GM20000 (cell line): ENCODE measurements at regions not wholly inside any gene's neighbourhood (a gene's known extent, or its start where the extent isn't known, plus 50 kb on each side); places are given as distances from the start of the nearest gene placed in this dataset.

Experiments
- DNase-seq: peaks from one replicate; pipeline ENCODE4 v3.0.0; 2012; ENCODE audit warnings: low spot score
- TF ChIP-seq, protein P1 (sequence below): IDR thresholded peaks from 2 replicates; pipeline ENCODE4 v1.5.1; 2012; ENCODE audit warnings: mild to moderate bottlenecking, control low read depth; ENCODE audit errors: extremely low read depth, missing control alignments

- TF ChIP-seq, protein P1, sequence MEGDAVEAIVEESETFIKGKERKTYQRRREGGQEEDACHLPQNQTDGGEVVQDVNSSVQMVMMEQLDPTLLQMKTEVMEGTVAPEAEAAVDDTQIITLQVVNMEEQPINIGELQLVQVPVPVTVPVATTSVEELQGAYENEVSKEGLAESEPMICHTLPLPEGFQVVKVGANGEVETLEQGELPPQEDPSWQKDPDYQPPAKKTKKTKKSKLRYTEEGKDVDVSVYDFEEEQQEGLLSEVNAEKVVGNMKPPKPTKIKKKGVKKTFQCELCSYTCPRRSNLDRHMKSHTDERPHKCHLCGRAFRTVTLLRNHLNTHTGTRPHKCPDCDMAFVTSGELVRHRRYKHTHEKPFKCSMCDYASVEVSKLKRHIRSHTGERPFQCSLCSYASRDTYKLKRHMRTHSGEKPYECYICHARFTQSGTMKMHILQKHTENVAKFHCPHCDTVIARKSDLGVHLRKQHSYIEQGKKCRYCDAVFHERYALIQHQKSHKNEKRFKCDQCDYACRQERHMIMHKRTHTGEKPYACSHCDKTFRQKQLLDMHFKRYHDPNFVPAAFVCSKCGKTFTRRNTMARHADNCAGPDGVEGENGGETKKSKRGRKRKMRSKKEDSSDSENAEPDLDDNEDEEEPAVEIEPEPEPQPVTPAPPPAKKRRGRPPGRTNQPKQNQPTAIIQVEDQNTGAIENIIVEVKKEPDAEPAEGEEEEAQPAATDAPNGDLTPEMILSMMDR: no peak
Observed at GRCh38 chr1:30403061-30403645, 320.2 kb downstream of the MATN1 start.

GRCh38 chr1:30402031-30402430 is 321.4 kb downstream of the MATN1 start:
- TF ChIP-seq, protein P1: no peak
- no peak for DNase-seq

More at GRCh38 chr1:30403061-30403645, 320.2 kb downstream of the MATN1 start:
- DNase-seq: no peak

- TF ChIP-seq, protein P1: no peak
- DNase-seq: no peak
Observed at GRCh38 chr1:30400507-30400906, 322.9 kb downstream of the MATN1 start.

DNA sequence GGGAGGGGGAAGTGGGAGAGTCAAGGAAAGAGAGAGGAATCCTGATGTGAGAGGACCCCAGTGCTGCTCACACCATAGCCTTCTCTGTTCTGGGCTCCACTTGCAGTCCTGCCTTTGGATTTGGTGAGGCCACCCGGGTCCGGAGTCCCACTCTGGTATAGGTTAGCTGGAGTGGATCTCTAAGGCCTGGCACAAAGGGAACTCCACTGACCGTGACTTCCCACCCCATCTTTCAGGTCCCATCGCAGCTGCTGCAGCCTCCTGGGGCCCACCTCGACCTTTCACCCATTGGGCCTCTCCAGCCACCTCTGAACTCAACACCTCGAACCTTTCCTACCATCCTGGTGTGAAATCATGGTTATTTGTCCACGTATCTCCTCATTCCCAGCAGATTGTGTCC is 324.4 kb downstream of the MATN1 start:
- TF ChIP-seq, protein P1: no peak
- no peak for DNase-seq

DNA sequence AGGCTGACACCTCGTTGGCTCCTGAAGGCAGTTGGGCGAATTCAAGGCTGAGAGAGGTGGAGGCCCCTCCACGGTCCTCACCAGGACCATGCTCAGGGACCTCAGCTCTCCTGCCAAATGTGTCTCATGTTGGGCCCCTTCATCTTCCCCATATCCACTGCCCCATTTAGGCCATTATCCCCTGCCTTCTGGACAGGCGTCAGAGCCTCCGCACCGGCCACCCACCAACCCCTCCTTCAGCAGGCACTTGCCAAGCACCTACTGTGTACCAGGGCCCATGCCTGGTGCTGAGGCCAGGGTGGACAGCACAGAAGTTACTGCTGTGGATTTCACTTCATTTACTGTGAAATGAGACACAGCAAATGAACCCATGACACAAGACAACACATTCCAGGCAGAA is 325.8 kb downstream of the MATN1 start:
- TF ChIP-seq, protein P1: no peak
- no peak for DNase-seq

DNA sequence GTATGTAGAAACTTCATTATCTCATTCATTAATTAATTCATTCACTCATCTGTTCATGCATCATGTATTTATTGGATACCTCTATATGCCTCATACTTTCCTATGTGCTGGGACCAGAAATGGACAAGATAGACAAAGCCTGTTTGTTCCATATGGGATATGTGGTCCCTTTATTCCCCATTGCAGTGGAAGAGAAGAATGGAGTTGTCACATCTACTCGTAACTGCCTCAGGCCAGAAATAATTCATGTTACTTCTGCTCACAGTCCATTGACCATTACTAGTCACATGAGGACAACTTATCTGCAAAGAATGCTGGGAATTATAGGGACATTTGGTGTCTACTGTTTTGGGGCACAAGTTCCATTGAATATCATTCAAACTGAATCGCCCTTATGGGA is 327.8 kb downstream of the MATN1 start:
- DNase-seq: no peak
- TF ChIP-seq, protein P1: no peak

- no peak for DNase-seq
- TF ChIP-seq, protein P1: no peak
Observed at GRCh38 chr1:30388386-30388785, 335.0 kb downstream of the MATN1 start.
